BJ (cell line): ENCODE measurements at regions not wholly inside any gene's neighbourhood (a gene's known extent, or its start where the extent isn't known, plus 50 kb on each side); places are given as distances from the start of the nearest gene placed in this dataset.

Source experiments
- CTCF ChIA-PET: fragments of 350-600 bp; formaldehyde crosslinking; extraction: SDS; loops from one replicate; lab custom pipeline; 2021; ENCODE audit warnings: antibody characterized with exemption, inconsistent platforms; lab: Yijun Ruan, JAX
- POLR2A ChIA-PET: fragments of 300-600 bp; sonication (Branson Sonifier 250); formaldehyde crosslinking; extraction: SDS; loops from one replicate; lab custom pipeline; 2021; ENCODE audit warnings: antibody characterized with exemption; lab: Charles Lee
- DNase-seq: peaks from one replicate; pipeline ENCODE4 v3.0.0-alpha.2; 2011; ENCODE audit warnings: low read depth
- H3K27me3 ChIP-seq: 2 replicates; pipeline ENCODE4 v1.6.0; 2011; ENCODE audit warnings: low read length; ENCODE audit not compliant: control insufficient read depth, insufficient read depth
- H3K36me3 ChIP-seq: 2 replicates; pipeline ENCODE4 v1.5.1; 2011; ENCODE audit warnings: low read length; ENCODE audit not compliant: control insufficient read depth, insufficient read depth
- H3K4me3 ChIP-seq: 2 replicates; pipeline ENCODE4 v1.5.1; 2011; ENCODE audit warnings: low read depth, mild to moderate bottlenecking, control low read depth, low read length
- TF ChIP-seq, protein P1 (sequence below): IDR thresholded peaks from 2 replicates; pipeline ENCODE4 v1.5.1; 2011; ENCODE audit warnings: low read depth, mild to moderate bottlenecking, control low read depth, inconsistent platforms, low read length, moderate library complexity; ENCODE audit not compliant: insufficient read depth

- Histone ChIP-seq H3K36me3 (no peaks in the 10 kb centered on the region), H3K27me3 (no peaks in the 10 kb centered on the region), H3K4me3 (no peak overlapping the region)
- CTCF ChIA-PET = interaction anchor here (1.2 kb wide), 1 partner anchor 13 kb away, joined by 4 read pairs; no protein-coding TSS in a partner anchor
- TF ChIP-seq, protein P1, sequence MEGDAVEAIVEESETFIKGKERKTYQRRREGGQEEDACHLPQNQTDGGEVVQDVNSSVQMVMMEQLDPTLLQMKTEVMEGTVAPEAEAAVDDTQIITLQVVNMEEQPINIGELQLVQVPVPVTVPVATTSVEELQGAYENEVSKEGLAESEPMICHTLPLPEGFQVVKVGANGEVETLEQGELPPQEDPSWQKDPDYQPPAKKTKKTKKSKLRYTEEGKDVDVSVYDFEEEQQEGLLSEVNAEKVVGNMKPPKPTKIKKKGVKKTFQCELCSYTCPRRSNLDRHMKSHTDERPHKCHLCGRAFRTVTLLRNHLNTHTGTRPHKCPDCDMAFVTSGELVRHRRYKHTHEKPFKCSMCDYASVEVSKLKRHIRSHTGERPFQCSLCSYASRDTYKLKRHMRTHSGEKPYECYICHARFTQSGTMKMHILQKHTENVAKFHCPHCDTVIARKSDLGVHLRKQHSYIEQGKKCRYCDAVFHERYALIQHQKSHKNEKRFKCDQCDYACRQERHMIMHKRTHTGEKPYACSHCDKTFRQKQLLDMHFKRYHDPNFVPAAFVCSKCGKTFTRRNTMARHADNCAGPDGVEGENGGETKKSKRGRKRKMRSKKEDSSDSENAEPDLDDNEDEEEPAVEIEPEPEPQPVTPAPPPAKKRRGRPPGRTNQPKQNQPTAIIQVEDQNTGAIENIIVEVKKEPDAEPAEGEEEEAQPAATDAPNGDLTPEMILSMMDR = no peak
- DNase-seq = no peak
- POLR2A ChIA-PET = no interaction called here
Observed at GRCh38 chr4:128688033-128688721, 121.3 kb upstream of the JADE1 start.

- no peak for DNase-seq
Observed at GRCh38 chr4:128686810-128687209, 122.7 kb upstream of the JADE1 start.

GRCh38 chr4:128686032-128686465 lies 123.5 kb upstream of the JADE1 start:
- no peaks in the 10 kb centered on the region for H3K27me3 ChIP-seq
- no peak for DNase-seq
- no peaks in the 10 kb centered on the region for H3K36me3 ChIP-seq
- H3K4me3 ChIP-seq = no peak overlapping the region
- TF ChIP-seq, protein P1 = no peak
- ChIA-PET POLR2A (no interaction called here), CTCF (interaction anchor here (0.7 to 1.1 kb wide), 2 partner anchors 34 to 128 kb away, joined by 3 to 4 read pairs; no protein-coding TSS in a partner anchor)

More at GRCh38 chr4:128686810-128687209, 122.7 kb upstream of the JADE1 start:
- Histone ChIP-seq H3K27me3 (no peaks in the 10 kb centered on the region), H3K36me3 (no peaks in the 10 kb centered on the region), H3K4me3 (no peak overlapping the region)
- ChIA-PET POLR2A (no interaction called here), CTCF (interaction anchor here (0.7 kb wide), 1 partner anchor 129 kb away, joined by 4 read pairs; no protein-coding TSS in a partner anchor)
- TF ChIP-seq, protein P1 = no peak

DNA sequence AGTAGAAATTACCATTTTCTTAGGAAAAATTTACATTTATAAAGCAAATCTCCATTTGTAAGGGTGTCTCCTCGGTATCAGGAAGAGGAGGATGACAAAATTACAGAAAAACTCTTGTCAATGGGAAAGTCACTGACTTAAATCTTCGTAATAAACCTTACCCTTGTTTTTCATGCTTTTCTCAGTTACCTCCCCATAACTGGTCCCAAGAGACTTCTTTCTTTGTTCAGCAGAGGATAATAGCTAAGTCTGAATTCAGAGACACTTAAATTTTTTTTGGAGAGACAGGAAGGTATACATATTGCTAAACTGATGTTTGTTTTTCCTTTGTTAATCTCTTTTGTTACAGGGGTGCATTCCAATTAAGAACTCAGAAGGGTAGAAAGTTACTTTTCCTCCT lies 125.5 kb upstream of the JADE1 start:
- no peak overlapping the region for H3K4me3 ChIP-seq
- H3K36me3 ChIP-seq = no peaks in the 10 kb centered on the region
- ChIA-PET CTCF (no interaction called here), POLR2A (interaction anchor here (0.6 kb wide), 1 partner anchor 63 kb away, joined by 10 read pairs; no protein-coding TSS in a partner anchor)
- TF ChIP-seq, protein P1 = no peak
- H3K27me3 ChIP-seq = no peaks in the 10 kb centered on the region
- DNase-seq = no peak

DNA sequence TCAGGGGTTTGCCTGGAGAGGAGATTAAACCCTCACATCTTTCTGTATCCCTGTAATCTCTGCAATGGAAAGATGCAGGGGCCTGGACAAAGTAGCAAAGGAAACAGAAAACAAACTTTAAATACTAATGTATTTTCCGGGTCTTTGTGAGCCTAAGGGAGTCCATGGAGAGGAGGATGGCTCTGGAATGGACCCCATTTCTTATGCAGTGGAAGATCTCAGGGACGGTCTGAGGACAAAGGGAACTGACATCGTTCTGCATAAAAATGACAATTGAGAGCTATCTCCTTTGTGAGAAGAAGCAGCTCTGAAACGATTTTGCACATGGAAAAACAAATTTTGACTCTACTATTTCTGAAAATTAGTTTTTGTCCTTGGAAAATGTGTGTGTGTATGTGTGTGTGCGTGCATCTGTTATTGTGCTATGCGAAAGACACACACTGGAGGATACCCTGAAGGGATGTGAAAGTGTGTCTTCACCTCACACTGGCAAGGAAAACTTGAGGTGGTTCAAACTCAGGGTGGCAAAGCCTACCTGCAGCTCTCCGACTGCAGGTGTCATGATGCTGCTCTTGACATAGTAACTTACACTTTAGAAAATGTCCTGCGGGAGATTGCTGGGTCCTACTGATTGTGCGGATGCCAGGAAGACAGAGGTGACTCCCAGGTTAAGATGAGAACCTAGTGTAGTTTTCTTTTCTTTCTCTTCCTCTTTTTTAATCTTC lies 126.4 kb upstream of the JADE1 start:
- no peak for DNase-seq
- ChIA-PET CTCF (no interaction called here), POLR2A (no interaction called here)
- TF ChIP-seq, protein P1 = no peak
- Histone ChIP-seq H3K36me3 (no peaks in the 10 kb centered on the region), H3K27me3 (no peaks in the 10 kb centered on the region), H3K4me3 (no peak overlapping the region)
